GM06990 (cell line): ENCODE measurements at regions not wholly inside any gene's neighbourhood (a gene's known extent, or its start where the extent isn't known, plus 50 kb on each side); places are given as distances from the start of the nearest gene placed in this dataset.

Experiments
- DNase-seq: peaks from one replicate; pipeline ENCODE4 v3.0.0-alpha.2; 2011; ENCODE audit not compliant: insufficient read length; ENCODE audit errors: extremely low read depth
- H3K27me3 ChIP-seq: replicated peaks from 2 replicates; pipeline ENCODE4 v1.6.0; 2011; ENCODE audit warnings: low read length; ENCODE audit not compliant: control insufficient read depth, insufficient read depth
- H3K36me3 ChIP-seq: 2 replicates; pipeline ENCODE4 v1.5.1; 2011; ENCODE audit warnings: low read length; ENCODE audit not compliant: control insufficient read depth, insufficient read depth
- H3K4me3 ChIP-seq: replicated peaks from 2 replicates; pipeline ENCODE4 v1.5.1; 2011; ENCODE audit warnings: low read depth, mild to moderate bottlenecking, control low read depth, low read length
- CTCF ChIP-seq: IDR thresholded peaks from 2 replicates; pipeline ENCODE4 v1.5.1; 2011; ENCODE audit warnings: low read length, control low read depth, mild to moderate bottlenecking, inconsistent platforms; ENCODE audit not compliant: insufficient read depth, poor library complexity, severe bottlenecking

GRCh38 chr2:128742467-128742866, 423.8 kb upstream of the HS6ST1 start:
- Histone ChIP-seq H3K36me3 (no peaks in the 10 kb centered on the region), H3K27me3 (no peaks in the 10 kb centered on the region; the same call in 1 of the 2 replicates), H3K4me3 (no peak overlapping the region)
- no peak for TF ChIP-seq CTCF
- DNase-seq, result no peak

- no peak for DNase-seq
- Histone ChIP-seq H3K27me3 (no peaks in the 10 kb centered on the region; the same call in 1 of the 2 replicates), H3K36me3 (no peaks in the 10 kb centered on the region), H3K4me3 (no peak overlapping the region)
- no peak for TF ChIP-seq CTCF
Observed at GRCh38 chr2:128745946-128746345, 427.3 kb upstream of the HS6ST1 start.

DNA sequence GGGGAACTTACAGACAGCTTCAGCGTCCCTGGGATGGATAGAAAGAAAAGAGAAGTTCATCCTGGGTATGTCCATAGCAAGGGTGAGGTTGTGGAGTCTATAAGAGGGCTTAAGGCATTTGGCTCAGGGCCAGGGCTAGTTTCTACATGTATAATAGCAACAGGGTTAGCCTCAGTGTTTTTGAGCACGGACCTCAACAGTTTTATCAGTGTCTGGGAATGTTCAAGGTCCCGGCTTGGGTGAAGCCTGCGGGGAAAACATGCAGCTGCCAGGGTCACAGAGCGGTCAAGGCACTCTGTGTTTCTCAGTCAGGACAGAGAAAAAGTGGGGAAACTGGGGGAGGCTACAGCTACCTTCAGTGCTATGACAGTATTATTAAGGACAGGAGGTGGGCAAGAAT, 427.7 kb upstream of the HS6ST1 start:
- Histone ChIP-seq H3K4me3 (no peak overlapping the region), H3K36me3 (no peaks in the 10 kb centered on the region), H3K27me3 (no peaks in the 10 kb centered on the region; the same call in 1 of the 2 replicates)
- TF ChIP-seq CTCF, result no peak
- DNase-seq, result no peak

DNA sequence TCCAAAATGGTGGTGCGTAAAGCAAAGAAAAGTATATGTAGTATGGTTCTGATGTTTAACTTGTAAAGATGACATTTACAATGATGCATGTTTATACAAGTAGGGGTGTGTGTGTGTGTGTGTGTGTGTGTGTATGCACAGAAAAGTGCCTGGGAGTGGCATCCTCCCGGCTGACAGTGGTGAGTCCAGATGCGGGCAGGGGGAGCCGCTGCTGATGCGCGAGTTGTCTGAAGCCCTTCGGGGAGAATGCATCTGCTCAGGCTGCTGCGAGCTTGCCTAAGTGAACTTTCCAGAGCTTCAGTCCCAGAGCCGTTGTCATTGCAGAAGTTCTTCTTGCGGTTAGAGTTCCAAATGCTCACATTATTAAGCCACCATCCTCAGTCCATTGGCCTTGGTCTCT, 429.7 kb upstream of the HS6ST1 start:
- Histone ChIP-seq H3K4me3 (no peak overlapping the region), H3K36me3 (no peaks in the 10 kb centered on the region), H3K27me3 (no peaks in the 10 kb centered on the region; the same call in 1 of the 2 replicates)
- TF ChIP-seq CTCF, result no peak
- no peak for DNase-seq

DNA sequence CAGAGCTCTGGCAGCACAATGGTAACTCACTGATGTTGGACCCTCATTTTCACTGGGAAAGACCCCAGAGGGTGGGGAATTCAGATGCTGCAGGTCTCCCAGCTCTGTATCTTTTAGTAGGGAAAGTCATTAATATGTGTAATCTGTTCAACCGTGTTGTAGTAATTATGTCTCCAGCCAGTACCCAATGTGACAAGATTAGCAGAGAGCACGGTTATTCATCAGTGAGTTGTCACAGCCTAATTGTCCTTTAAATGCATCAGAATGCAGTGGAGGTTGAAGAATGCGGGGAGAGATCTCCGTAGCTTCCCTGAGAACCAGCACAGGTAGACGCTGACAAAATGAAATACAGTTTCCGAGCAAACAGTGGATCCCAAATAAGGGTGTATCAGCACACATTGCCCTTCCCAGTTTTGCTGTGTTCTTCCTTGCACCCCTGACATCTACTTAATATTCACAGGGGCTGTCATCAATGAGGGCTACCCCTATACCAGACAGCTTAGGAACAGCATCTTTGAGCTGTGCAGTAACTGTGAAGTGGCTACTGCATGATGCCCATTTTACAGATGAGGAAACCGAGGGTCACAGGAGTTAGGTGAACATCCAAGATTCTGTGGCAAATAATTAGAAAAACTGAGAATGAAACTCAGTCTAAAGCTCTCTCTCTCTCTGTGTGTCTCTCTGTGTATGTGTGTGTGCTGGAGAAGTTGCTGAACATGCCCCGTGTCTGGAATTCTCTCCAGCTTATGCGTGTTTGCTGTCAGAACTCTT, 430.4 kb upstream of the HS6ST1 start:
- H3K27me3 ChIP-seq, result no peaks in the 10 kb centered on the region; the same call in 1 of the 2 replicates
- no peak overlapping the region for H3K4me3 ChIP-seq
- no peaks in the 10 kb centered on the region for H3K36me3 ChIP-seq
- no peak for TF ChIP-seq CTCF
- DNase-seq, result no peak
